ENCODE measurements at regions not wholly inside any gene's neighbourhood (a gene's known extent, or its start where the extent isn't known, plus 50 kb on each side); places are given as distances from the start of the nearest gene placed in this dataset.

GRCh38 chr17:34699181-34699580 lies 119.8 kb downstream of the TMEM132E start:
- no peak for TF ChIP-seq POLR2A (IDR thresholded peaks at IDR 0.05)
- TF ChIP-seq CTCF (IDR thresholded peaks at IDR 0.05), result no peak
- TF ChIP-seq POLR2AphosphoS5 (IDR thresholded peaks at IDR 0.05; ENCODE audit: insufficient read depth in 1 of 2, low read depth in 1 of 2), result no peak

Measured in vagina (tissue), 2 donors.